RWPE1 (cell line): ENCODE measurements at regions not wholly inside any gene's neighbourhood (a gene's known extent, or its start where the extent isn't known, plus 50 kb on each side); places are given as distances from the start of the nearest gene placed in this dataset.

Source experiments
- CTCF ChIA-PET: fragments of 350-600 bp; sonication (Branson Sonifier 250); formaldehyde crosslinking; extraction: SDS; loops from one replicate; lab custom pipeline; 2021; lab: Yijun Ruan, JAX
- POLR2A ChIA-PET: fragments of 400-600 bp; formaldehyde crosslinking; extraction: SDS; loops from one replicate; lab custom pipeline; 2020; ENCODE audit warnings: antibody characterized with exemption; ENCODE audit not compliant: low non-redundant PET; lab: Yijun Ruan, JAX
- DNase-seq: peaks from one replicate; pipeline ENCODE4 v3.0.0; 2012; ENCODE audit warnings: low spot score
- H3K27ac ChIP-seq: fragments of 450-650 bp; 2 replicates; pipeline ENCODE4 v1.5.1; 2017
- CTCF ChIP-seq: fragments of 450-650 bp; conservative IDR thresholded peaks from 2 replicates; pipeline ENCODE4 v1.5.1; 2017; ENCODE audit warnings: low read depth, mild to moderate bottlenecking

- POLR2A ChIA-PET = no interaction called here
- no peak for DNase-seq
- CTCF ChIA-PET = no interaction called here
Measured at GRCh38 chr21:15986277-15986676, 256.5 kb downstream of the USP25 start.

GRCh38 chr21:15992171-15992570 lies 262.4 kb downstream of the USP25 start:
- POLR2A ChIA-PET = no interaction called here
- CTCF ChIA-PET = interaction anchor here (0.6 kb wide), 1 partner anchor 310 kb away, joined by 4 read pairs; no protein-coding TSS in a partner anchor
- no peak for DNase-seq
- no peak for TF ChIP-seq CTCF
- no peak overlapping the region for H3K27ac ChIP-seq

More at GRCh38 chr21:15986277-15986676, 256.5 kb downstream of the USP25 start:
- no peak overlapping the region for H3K27ac ChIP-seq
- no peak for TF ChIP-seq CTCF

- no peak for TF ChIP-seq CTCF
- CTCF ChIA-PET = interaction anchor here (0.6 kb wide), 1 partner anchor 9 kb away, joined by 4 read pairs; no protein-coding TSS in a partner anchor
- H3K27ac ChIP-seq = no peak overlapping the region
- no peak for DNase-seq
- POLR2A ChIA-PET = no interaction called here
Measured at GRCh38 chr21:15993951-15994350, 264.2 kb downstream of the USP25 start.

- no peak for DNase-seq
- no peak overlapping the region for H3K27ac ChIP-seq
- POLR2A ChIA-PET = no interaction called here
- TF ChIP-seq CTCF = no peak
- CTCF ChIA-PET = no interaction called here
Measured at GRCh38 chr21:15999741-16000140, 270.0 kb downstream of the USP25 start.

GRCh38 chr21:16002874-16003466 lies 273.2 kb downstream of the USP25 start:
- ChIA-PET CTCF (interaction anchor here (0.6 to 0.7 kb wide), 6 partner anchors 9 to 725 kb away, joined by 3 to 5 read pairs (median 4); no protein-coding TSS in a partner anchor), POLR2A (no interaction called here)
- no peak overlapping the region for H3K27ac ChIP-seq
- peak; percentile 1 for DNase-seq
- peak; percentile 29; the same call in 1 of the 2 replicates for TF ChIP-seq CTCF

GRCh38 chr21:16004086-16004485 lies 274.3 kb downstream of the USP25 start:
- DNase-seq = no peak
- CTCF ChIA-PET = no interaction called here
- no peak for TF ChIP-seq CTCF
- POLR2A ChIA-PET = no interaction called here
- no peak overlapping the region for H3K27ac ChIP-seq
